Activated CD4-positive, alpha-beta T cell treated with anti-CD3 and anti-CD28 coated beads, Interleukin-2, amount 10 ng/mL, durations not matched to agents 24 days and 14 days (primary cell): ENCODE measurements at regions not wholly inside any gene's neighbourhood (a gene's known extent, or its start where the extent isn't known, plus 50 kb on each side); places are given as distances from the start of the nearest gene placed in this dataset.
A peak's percentile ranks its signal among the peaks of the same experiment; 100 is the strongest.

Experiments used
- DNase-seq: peaks from one replicate; pipeline ENCODE4 v3.0.0; 2022
- H3K27ac Mint-ChIP-seq: one replicate; pipeline ENCODE4 v1.8.0; 2022; ENCODE audit warnings: mild to moderate bottlenecking, mixed read lengths
- H3K27me3 Mint-ChIP-seq: one replicate; pipeline ENCODE4 v1.8.0; 2022; ENCODE audit warnings: mixed read lengths
- H3K36me3 Mint-ChIP-seq: one replicate; pipeline ENCODE4 v1.8.0; 2022; ENCODE audit warnings: low read depth, mild to moderate bottlenecking, mixed read lengths
- H3K4me1 Mint-ChIP-seq: one replicate; pipeline ENCODE4 v1.8.0; 2021; ENCODE audit warnings: mixed read lengths
- H3K4me3 Mint-ChIP-seq: one replicate; pipeline ENCODE4 v1.8.0; 2022; ENCODE audit warnings: mild to moderate bottlenecking, moderate library complexity, mixed read lengths
- H3K9me3 Mint-ChIP-seq: one replicate; pipeline ENCODE4 v1.8.0; 2021; ENCODE audit warnings: mixed read lengths
- intact Hi-C: fragments of 100-400 bp; cut with micrococcal nuclease; formaldehyde crosslinking; loops from one replicate; pipeline ENCODE4 v1.15.1; 2023

- Mint-ChIP-seq H3K27me3 (peaks cover 18% of the 10 kb centered on the region), H3K36me3 (no peaks in the 10 kb centered on the region), H3K9me3 (no peaks in the 10 kb centered on the region), H3K27ac (no peak overlapping the region), H3K4me3 (no peak overlapping the region), H3K4me1 (peaks cover 5% of the 10 kb centered on the region)
- intact Hi-C loops, result no loop called here
- no peak for DNase-seq
Observed at GRCh38 chr13:44132710-44133109, 240.9 kb upstream of the SERP2 start.

GRCh38 chr13:44133626-44134025 is 240.0 kb upstream of the SERP2 start:
- Mint-ChIP-seq H3K27ac (no peak overlapping the region), H3K36me3 (no peaks in the 10 kb centered on the region), H3K4me1 (peaks cover 5% of the 10 kb centered on the region), H3K27me3 (peaks cover 17% of the 10 kb centered on the region), H3K9me3 (no peaks in the 10 kb centered on the region), H3K4me3 (no peak overlapping the region)
- intact Hi-C loops, result no loop called here
- DNase-seq, result no peak

- no peak for DNase-seq
- Mint-ChIP-seq H3K36me3 (no peaks in the 10 kb centered on the region), H3K9me3 (no peaks in the 10 kb centered on the region), H3K4me1 (peaks cover 5% of the 10 kb centered on the region), H3K27ac (no peak overlapping the region), H3K27me3 (peaks cover 22% of the 10 kb centered on the region), H3K4me3 (no peak overlapping the region)
- intact Hi-C loops, result no loop called here
Observed at GRCh38 chr13:44135566-44135965, 238.1 kb upstream of the SERP2 start.

- intact Hi-C loops, result no loop called here
- no peaks in the 10 kb centered on the region for H3K36me3 Mint-ChIP-seq
- peaks cover 14% of the 10 kb centered on the region for H3K4me1 Mint-ChIP-seq
- H3K9me3 Mint-ChIP-seq, result no peaks in the 10 kb centered on the region
- no peak overlapping the region for H3K4me3 Mint-ChIP-seq
- no peak for DNase-seq
- H3K27me3 Mint-ChIP-seq, result peaks cover 21% of the 10 kb centered on the region
- H3K27ac Mint-ChIP-seq, result no peak overlapping the region
Observed at GRCh38 chr13:44136696-44137268, 236.8 kb upstream of the SERP2 start.

- Mint-ChIP-seq H3K4me3 (no peak overlapping the region), H3K4me1 (peaks cover 18% of the 10 kb centered on the region), H3K27me3 (peaks cover 21% of the 10 kb centered on the region), H3K36me3 (no peaks in the 10 kb centered on the region), H3K27ac (no peak overlapping the region), H3K9me3 (no peaks in the 10 kb centered on the region)
- intact Hi-C loops, result no loop called here
- no peak for DNase-seq
Observed at GRCh38 chr13:44137466-44137865, 236.2 kb upstream of the SERP2 start.

- H3K4me1 Mint-ChIP-seq, result peaks cover 21% of the 10 kb centered on the region
- H3K36me3 Mint-ChIP-seq, result no peaks in the 10 kb centered on the region
- no peaks in the 10 kb centered on the region for H3K9me3 Mint-ChIP-seq
- H3K27me3 Mint-ChIP-seq, result peaks cover 28% of the 10 kb centered on the region
- no peak overlapping the region for H3K4me3 Mint-ChIP-seq
- DNase-seq, result no peak
- intact Hi-C loops, result loop anchor here (5.0 kb wide), 4 partner anchors 57 to 437 kb away; partner anchors contain the start of gene TSC22D1
- H3K27ac Mint-ChIP-seq, result no peak overlapping the region
Observed at GRCh38 chr13:44140146-44140545, 233.5 kb upstream of the SERP2 start.

GRCh38 chr13:44140888-44141724 is 232.5 kb upstream of the SERP2 start:
- intact Hi-C loops, result loop anchor here (5.0 kb wide), 4 partner anchors 56 to 436 kb away; partner anchors contain the start of gene TSC22D1
- H3K36me3 Mint-ChIP-seq, result no peaks in the 10 kb centered on the region
- H3K9me3 Mint-ChIP-seq, result no peaks in the 10 kb centered on the region
- peak overlapping the region; percentile 83 for H3K27ac Mint-ChIP-seq
- H3K4me1 Mint-ChIP-seq, result peaks cover 21% of the 10 kb centered on the region
- peak; percentile 65 for DNase-seq
- peak overlapping the region; percentile 87 for H3K4me3 Mint-ChIP-seq
- H3K27me3 Mint-ChIP-seq, result peaks cover 29% of the 10 kb centered on the region

GRCh38 chr13:44141725-44142539 is 231.7 kb upstream of the SERP2 start:
- Mint-ChIP-seq H3K4me1 (peaks cover 16% of the 10 kb centered on the region), H3K27ac (peak overlapping the region; percentile 83), H3K9me3 (no peaks in the 10 kb centered on the region), H3K36me3 (no peaks in the 10 kb centered on the region), H3K4me3 (peak overlapping the region; percentile 87), H3K27me3 (peaks cover 30% of the 10 kb centered on the region)
- DNase-seq, result peak; percentile 99
- intact Hi-C loops, result loop anchor here (2.0 to 5.0 kb wide), 5 partner anchors 55 to 435 kb away; partner anchors contain the start of gene TSC22D1

GRCh38 chr13:44142540-44142867 is 231.1 kb upstream of the SERP2 start:
- Mint-ChIP-seq H3K27ac (no peak overlapping the region), H3K4me3 (peak overlapping the region; percentile 87), H3K27me3 (peaks cover 27% of the 10 kb centered on the region), H3K4me1 (peaks cover 16% of the 10 kb centered on the region), H3K9me3 (no peaks in the 10 kb centered on the region), H3K36me3 (no peaks in the 10 kb centered on the region)
- no peak for DNase-seq
- intact Hi-C loops, result loop anchor here (2.0 to 5.0 kb wide), 5 partner anchors 55 to 435 kb away; partner anchors contain the start of gene TSC22D1

GRCh38 chr13:44142941-44143665 is 230.5 kb upstream of the SERP2 start:
- no peak overlapping the region for H3K27ac Mint-ChIP-seq
- H3K9me3 Mint-ChIP-seq, result no peaks in the 10 kb centered on the region
- intact Hi-C loops, result loop anchor here (2.0 to 5.0 kb wide), 5 partner anchors 54 to 434 kb away; partner anchors contain the start of gene TSC22D1
- H3K4me3 Mint-ChIP-seq, result peak overlapping the region; percentile 87
- peaks cover 28% of the 10 kb centered on the region for H3K27me3 Mint-ChIP-seq
- peaks cover 16% of the 10 kb centered on the region for H3K4me1 Mint-ChIP-seq
- DNase-seq, result no peak
- H3K36me3 Mint-ChIP-seq, result no peaks in the 10 kb centered on the region

- Mint-ChIP-seq H3K27ac (no peak overlapping the region), H3K36me3 (no peaks in the 10 kb centered on the region), H3K4me1 (peaks cover 12% of the 10 kb centered on the region), H3K9me3 (no peaks in the 10 kb centered on the region), H3K27me3 (peaks cover 20% of the 10 kb centered on the region), H3K4me3 (no peak overlapping the region)
- DNase-seq, result no peak
- intact Hi-C loops, result no loop called here
Observed at GRCh38 chr13:44146138-44146537, 227.5 kb upstream of the SERP2 start.

- Mint-ChIP-seq H3K27ac (no peak overlapping the region), H3K9me3 (no peaks in the 10 kb centered on the region), H3K36me3 (no peaks in the 10 kb centered on the region), H3K4me3 (no peak overlapping the region), H3K4me1 (peaks cover 6% of the 10 kb centered on the region), H3K27me3 (peaks cover 19% of the 10 kb centered on the region)
- no peak for DNase-seq
- intact Hi-C loops, result no loop called here
Observed at GRCh38 chr13:44147233-44147632, 226.4 kb upstream of the SERP2 start.

- Mint-ChIP-seq H3K4me3 (no peak overlapping the region), H3K27me3 (peaks cover 14% of the 10 kb centered on the region), H3K4me1 (peaks cover 2% of the 10 kb centered on the region), H3K27ac (no peak overlapping the region), H3K9me3 (no peaks in the 10 kb centered on the region), H3K36me3 (no peaks in the 10 kb centered on the region)
- intact Hi-C loops, result no loop called here
- DNase-seq, result no peak
Observed at GRCh38 chr13:44147648-44148047, 226.0 kb upstream of the SERP2 start.
